DMS79 treated with DMSO at 0.1 percent for 48 hours (cell line): ENCODE measurements at regions not wholly inside any gene's neighbourhood (a gene's known extent, or its start where the extent isn't known, plus 50 kb on each side); places are given as distances from the start of the nearest gene placed in this dataset.

Experiments
- DNase-seq: peaks from one replicate; lab custom pipeline; 2025; lab: John Stamatoyannopoulos, UW

- DNase-seq = no peak
Observed at GRCh38 chr2:173669271-173669853, 295.8 kb downstream of the SP3 start.

GRCh38 chr2:173669888-173670287 lies 295.3 kb downstream of the SP3 start:
- DNase-seq = no peak

GRCh38 chr2:173672573-173673340 lies 292.4 kb downstream of the SP3 start:
- DNase-seq = no peak

- DNase-seq = peak; percentile 21
Observed at GRCh38 chr2:173673640-173674039, 291.5 kb downstream of the SP3 start.

GRCh38 chr2:173676647-173677046 lies 288.5 kb downstream of the SP3 start:
- no peak for DNase-seq

- DNase-seq = no peak
Observed at GRCh38 chr2:173678186-173678585, 287.0 kb downstream of the SP3 start.

- no peak for DNase-seq
Observed at GRCh38 chr2:173680574-173680973, 284.6 kb downstream of the SP3 start.

- DNase-seq = no peak
Observed at GRCh38 chr2:173681881-173682650, 283.1 kb downstream of the SP3 start.

GRCh38 chr2:173684896-173685459 lies 280.2 kb downstream of the SP3 start:
- DNase-seq = no peak

GRCh38 chr2:173690349-173690748 lies 274.8 kb downstream of the SP3 start:
- no peak for DNase-seq

GRCh38 chr2:173692068-173692467 lies 273.1 kb downstream of the SP3 start:
- DNase-seq = no peak

GRCh38 chr2:173693044-173693589 lies 272.1 kb downstream of the SP3 start:
- no peak for DNase-seq

GRCh38 chr2:173696274-173696673 lies 268.9 kb downstream of the SP3 start:
- no peak for DNase-seq

GRCh38 chr2:173697929-173698328 lies 267.2 kb downstream of the SP3 start:
- DNase-seq = no peak

GRCh38 chr2:173705656-173706055 lies 259.5 kb downstream of the SP3 start:
- no peak for DNase-seq

GRCh38 chr2:173706936-173707335 lies 258.2 kb downstream of the SP3 start:
- no peak for DNase-seq

GRCh38 chr2:173708806-173709205 lies 256.4 kb downstream of the SP3 start:
- no peak for DNase-seq

GRCh38 chr2:173711816-173712215 lies 253.4 kb downstream of the SP3 start:
- DNase-seq = no peak

GRCh38 chr2:173713904-173714555 lies 251.1 kb downstream of the SP3 start:
- DNase-seq = no peak

GRCh38 chr2:173715441-173715840 lies 249.7 kb downstream of the SP3 start:
- DNase-seq = no peak

- no peak for DNase-seq
Observed at GRCh38 chr2:173716458-173717052, 248.6 kb downstream of the SP3 start.
